HG02870 (cell line): ENCODE measurements at regions not wholly inside any gene's neighbourhood (a gene's known extent, or its start where the extent isn't known, plus 50 kb on each side); places are given as distances from the start of the nearest gene placed in this dataset.
"Not testable (repeated sequence)": the region's sequence is repeated elsewhere in the genome, so short reads cannot be mapped to it uniquely, and the experiment has no call there.

Experiments used
- ATAC-seq: cut with Tn5 transposase; IDR thresholded peaks from one replicate; pipeline ENCODE4 v1.9.1; 2021; ENCODE audit warnings: mild to moderate bottlenecking, moderate library complexity; ENCODE audit not compliant: unreplicated experiment

DNA sequence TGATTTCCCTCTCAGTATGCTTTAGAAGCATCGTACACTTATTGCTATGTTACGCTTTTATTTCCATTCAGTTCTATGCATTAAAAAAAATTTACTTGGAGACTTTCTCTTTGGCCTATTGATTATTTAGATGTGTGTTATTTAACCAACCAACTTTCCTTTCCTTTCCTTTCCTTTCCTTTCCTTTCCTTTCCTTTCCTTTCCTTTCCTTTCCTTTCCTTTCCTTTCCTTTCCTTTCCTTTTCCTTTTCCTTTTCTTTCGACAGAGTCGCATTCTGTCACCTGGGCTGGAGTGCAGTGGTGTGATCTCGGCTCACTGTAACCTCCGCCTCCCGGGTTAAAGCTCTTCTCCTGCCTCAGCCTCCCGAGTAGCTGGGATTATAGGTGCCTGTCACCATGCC, 502.7 kb upstream of the LARGE1 start:
- ATAC-seq = not testable (repeated sequence)

DNA sequence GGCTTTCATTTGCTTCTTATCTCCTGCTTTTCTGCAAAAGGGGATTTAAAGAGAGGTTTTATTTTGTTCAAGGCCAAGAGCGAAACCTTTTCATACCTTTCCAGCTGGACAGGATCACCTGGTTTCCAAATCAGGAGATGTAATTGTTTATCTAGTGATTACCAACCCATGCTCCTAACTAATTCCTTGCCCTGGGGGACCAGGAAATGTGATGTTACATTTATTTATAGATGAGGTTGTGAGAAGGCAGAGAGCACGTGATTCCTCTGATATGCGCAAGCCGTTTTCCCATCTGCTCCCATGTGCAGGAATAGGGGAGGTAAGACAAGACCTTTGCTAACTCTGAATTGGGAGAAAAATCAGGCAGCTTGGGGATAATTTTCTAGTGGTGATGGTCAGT, 507.2 kb upstream of the LARGE1 start:
- no peak for ATAC-seq

DNA sequence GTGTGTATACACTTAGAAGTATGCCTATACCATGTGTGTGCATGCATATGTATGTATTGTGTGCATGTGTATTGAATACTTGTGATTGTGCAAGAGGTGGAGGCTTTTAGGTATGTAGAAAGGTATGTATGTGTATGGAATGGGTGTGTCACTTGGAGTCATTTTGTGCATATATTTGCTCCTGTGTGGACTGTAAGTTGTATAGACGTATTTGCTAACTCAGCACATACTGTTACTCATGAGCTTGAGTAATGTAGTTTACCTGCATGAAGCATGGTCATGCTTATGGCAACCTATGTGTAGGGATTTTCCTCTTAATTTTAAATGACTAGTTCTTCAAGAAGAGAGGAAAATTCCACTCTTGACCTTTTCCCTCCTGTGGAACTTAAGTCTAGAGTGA, 507.6 kb upstream of the LARGE1 start:
- no peak for ATAC-seq

DNA sequence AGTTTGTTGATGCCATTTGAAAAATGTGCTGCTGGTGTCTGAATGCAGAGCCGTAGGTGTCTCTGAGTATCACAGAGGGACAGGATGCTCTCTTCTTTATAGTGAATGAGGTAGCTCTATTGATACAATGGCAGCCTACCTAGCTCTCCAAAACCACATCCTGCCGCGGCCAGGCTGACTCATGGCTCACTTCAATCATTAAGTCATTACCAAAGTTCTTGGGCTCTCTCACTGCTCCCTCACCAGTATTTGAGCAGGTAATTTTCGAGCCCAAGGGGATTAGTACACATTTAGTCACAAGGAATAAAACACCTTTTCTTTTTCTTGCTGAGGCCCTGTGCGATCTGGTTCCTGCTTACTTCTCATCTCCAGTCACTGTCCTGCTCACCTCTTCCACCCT, 509.0 kb upstream of the LARGE1 start:
- no peak for ATAC-seq

DNA sequence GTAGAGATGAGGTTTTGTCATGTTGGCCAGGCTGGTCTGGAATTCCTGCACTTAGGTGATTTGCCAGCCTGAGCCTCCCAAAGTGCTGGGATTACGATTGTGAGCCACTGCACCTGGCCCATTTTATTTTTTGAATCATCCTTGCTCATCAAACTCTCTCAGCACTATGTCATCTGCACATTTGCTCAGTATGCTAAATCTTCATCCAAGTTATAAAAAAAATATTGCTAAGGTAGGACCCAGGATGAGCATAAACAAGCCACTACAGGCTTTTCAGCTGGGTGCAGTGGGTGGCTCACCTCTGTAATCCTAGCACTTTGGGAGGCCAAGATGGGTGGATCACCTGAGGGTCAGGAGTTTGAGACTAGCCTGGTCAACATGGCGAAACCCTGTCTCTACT, 510.1 kb upstream of the LARGE1 start:
- ATAC-seq = no peak

DNA sequence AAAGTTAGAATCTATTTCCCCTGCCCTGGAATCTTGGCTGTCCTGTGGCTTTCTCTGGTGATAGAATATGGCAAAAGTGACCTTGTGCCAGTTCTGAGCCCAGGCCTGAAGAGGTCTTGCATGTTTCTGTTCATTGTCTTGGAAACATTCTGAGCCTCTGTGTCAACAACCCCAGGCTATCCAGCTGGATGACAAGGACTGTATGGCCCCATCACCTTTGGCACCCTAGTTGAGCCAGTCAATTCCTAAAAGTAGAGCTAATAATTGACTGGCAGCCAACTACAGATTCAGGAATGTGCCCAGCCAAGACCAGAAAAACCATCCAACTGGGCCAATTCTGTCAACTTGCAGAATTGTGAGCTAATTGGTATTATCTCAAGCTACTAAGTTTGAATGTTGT, 514.1 kb upstream of the LARGE1 start:
- ATAC-seq = no peak

DNA sequence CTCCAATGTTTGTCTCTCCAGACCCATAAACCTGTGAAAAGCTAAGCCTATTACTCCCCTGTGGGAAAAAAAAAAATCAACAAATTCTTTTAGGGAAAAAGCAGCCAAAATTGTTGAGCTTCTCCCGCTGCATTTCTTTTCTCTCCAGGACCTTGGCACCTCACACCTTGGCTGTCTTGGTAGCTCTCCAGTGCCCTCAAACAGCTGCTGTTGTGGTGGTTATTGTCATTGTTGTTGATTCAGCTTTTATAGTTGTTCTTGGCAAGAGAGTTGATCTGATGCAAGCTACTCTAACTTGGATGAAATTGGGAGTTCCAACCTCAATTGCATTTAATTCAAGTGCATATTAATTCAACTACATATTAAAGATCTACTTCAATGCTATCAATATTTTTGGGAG, 516.9 kb upstream of the LARGE1 start:
- no peak for ATAC-seq

DNA sequence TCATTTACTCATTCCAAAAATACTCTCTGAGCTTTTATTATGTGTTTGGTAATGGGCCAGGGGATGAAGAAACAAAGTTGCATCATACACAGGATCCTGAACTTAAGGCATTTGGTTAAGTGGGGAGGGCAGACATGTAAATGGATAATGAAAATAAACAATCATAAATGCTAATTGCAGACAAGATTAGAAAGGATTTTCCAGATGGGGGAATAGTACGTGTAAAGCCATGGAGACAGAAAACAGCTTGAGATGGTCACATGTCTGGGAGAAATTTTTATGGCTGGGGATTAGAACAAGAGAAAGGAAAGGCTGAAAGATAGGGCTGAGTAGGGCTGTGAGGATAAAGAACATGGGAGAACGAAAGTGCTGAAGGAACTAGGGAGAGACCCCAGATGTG, 534.3 kb upstream of the LARGE1 start:
- no peak for ATAC-seq

DNA sequence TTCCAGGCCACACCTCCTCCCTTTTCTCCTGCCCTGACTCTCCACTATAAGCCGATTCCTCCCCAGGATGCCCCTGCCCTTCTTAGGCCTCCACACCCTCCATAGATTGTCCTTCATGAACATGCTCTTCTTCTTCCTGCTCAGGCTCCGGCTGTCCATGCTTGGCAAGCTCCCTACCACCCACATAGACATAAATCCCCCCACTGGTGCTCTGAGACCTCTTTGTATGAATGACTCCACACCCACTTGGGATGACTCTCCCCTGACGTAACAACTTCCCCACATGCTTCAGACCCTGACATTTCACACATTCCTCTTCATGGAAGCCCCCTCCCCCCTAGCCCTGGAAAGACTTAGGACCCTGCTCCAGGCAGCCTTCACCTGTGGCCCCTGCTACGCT, 542.5 kb upstream of the LARGE1 start:
- no peak for ATAC-seq

DNA sequence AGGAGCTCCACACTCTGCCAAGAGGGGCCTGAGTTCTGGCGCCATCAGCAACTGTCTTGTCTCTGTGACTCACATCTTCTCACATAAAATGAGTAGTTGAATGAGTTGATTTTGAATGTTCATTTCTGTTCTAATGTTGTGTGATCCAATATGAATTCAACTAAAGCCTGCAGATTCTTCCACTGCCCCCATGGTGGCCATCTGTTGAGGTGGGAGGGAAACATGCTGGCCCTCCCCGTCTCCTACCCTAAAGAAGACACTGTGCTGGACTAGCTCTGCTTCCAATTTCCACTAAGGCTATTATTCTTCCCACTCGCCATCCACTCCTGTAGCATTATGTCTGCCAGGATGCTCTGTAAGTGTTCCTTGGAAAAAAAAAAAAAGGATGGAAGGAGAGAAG, 555.6 kb upstream of the LARGE1 start:
- no peak for ATAC-seq

DNA sequence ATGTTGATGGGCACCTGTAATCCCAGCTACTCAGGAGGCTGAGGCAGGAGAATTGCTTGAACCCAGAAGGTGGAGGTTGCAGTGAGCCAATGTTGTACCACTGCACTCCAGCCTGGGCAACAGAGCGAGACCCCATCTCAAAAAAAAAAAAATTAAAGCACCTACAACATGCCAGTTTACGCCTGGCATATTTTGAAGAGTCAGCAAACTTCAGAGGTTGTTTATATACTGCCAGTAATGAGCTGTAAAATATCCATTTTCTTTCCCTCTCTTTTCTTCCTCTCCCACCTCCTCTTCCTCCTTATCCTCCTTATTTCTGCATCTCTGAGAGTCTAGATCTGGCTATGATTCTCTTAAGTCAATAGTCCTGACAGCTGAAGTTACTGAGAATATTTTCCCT, 556.5 kb upstream of the LARGE1 start:
- ATAC-seq = no peak

DNA sequence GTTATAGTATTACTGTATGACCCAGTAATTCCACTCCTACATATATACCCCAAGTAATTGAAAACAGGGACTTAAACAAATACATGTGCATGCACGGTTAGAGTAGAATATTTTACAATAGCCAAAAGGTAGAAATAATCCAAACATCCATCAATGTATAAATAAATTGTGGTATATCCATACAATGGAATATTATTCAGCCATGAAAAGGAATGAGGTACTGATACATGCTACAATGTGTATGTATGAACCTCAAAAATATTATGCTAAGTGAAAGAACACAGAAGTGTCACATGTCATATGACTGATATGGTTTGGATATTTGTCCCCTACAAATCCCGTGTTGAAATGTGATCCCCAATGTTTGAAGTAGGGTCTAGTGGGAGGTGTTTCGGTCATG, 560.8 kb upstream of the LARGE1 start:
- no peak for ATAC-seq

DNA sequence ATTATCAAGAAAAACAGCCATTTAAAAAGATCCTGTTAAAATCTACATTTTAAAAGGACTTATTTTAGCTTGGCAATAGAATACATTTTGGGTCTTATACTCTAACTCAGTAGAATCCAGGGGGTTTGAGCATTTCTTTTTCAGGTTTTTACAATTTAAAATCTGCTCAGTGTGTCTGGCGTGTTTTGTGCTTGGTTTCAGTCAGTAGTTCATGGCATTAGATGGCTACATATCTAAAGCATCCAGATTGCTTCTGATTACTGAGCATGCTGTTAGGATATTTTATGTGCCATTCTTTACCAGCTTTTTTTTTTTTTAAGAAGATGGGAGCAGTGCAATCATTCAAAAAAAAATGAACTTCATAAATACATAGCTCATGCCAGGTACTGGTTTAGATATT, 566.1 kb upstream of the LARGE1 start:
- ATAC-seq = no peak

DNA sequence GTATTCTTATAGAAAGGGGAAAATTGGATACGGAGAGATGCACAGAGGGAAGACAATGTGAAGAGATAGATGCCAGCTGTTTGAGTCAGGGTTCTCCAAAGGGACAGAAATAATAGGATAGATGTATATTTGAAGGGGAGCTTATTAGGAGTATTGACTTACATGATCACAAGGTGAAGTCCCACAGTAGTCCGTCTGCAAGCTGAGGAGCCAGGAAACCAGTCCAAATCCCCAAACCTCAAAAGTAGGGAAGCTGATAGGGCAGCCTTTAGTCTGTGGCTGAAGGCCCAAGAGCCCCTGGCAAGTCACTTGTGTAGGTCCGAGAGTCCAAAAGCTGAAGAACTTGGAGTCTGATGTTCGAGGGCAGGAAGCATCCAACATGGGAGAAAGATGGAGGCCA, 569.6 kb upstream of the LARGE1 start:
- ATAC-seq = no peak

DNA sequence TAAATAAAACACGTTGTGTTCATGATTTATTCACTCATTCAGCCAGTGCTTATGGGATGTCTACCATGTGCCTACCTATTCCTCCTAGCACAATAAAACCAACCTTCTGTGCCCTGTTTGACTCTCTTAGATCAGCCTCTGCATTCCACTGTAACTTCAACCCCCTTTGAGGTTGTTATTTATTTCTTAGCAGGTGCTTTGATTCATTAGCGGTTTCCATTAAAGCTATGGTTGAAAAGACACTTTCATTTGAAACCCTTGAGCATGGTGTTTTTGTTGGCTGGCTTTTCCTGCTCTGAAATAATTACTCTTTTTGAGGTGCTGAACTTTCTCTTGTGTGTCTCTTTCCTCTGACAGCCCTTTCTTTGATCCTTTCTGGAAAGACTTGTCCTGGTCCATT, 570.6 kb upstream of the LARGE1 start:
- no peak for ATAC-seq

DNA sequence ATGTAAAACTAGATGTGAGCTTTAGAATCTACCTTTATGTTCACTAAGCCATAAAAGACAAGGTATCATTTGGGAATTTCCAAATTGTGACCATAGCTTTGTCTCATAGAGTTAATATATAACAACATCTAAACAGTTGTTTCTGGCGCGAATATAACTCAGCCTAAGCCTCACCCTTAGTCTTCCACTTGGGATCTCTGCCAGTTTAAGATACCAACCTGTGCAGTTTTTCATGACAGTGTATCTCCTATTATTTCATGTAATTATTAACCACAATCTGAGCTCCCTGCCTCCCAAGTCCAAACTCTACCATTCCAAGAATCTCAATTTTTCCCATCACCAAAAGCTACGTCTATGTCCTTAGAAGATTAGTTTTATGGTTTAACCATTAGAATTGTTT, 572.5 kb upstream of the ISX start:
- ATAC-seq = no peak

DNA sequence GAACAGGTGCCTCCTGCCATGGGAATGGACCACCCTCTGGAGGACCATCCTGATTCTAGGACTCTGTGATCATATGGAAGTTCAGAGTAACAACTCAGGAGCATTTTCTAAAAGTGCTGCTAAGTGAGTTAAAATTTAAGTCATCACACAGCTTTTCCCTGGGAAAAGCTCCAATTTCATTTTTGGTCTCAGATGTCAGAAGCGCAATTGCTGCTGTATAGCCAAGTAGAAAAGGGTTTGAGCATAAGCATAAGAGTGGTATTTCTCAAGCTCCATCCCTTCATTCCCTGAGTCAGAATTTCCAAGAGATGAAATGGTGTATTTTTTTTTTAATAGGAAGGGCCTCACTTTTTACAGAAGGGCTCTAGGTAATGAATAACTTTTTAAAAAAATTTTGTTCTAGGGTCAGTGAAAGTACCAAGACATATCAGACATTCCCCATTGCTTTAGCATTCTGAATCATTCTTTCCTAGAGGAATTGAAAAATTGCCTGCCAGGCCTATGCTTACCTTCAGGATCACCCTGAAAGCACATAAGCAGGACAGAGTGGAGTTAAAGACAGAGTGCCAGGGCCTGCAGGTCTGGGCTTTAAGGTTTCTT, 564.5 kb upstream of the ISX start:
- no peak for ATAC-seq

DNA sequence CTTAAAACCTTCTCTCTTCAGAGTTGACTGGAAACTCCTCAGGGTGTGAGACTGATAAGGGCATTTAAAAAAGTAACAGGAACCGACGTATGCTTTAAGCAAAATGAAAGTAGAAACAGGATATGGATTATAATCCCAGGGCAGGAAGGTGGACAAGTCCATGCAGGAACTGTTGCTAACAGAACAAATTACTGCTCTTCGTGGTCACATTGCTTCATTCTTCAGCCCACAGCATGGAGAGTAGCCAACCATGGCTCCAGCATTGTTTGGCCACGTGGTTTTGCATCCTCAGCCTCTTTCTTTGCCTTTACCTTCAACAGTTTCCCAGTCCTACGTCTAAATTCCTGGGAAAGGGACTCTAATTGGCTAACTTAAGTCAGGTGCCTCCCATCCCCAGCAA, 563.1 kb upstream of the ISX start:
- ATAC-seq = no peak

DNA sequence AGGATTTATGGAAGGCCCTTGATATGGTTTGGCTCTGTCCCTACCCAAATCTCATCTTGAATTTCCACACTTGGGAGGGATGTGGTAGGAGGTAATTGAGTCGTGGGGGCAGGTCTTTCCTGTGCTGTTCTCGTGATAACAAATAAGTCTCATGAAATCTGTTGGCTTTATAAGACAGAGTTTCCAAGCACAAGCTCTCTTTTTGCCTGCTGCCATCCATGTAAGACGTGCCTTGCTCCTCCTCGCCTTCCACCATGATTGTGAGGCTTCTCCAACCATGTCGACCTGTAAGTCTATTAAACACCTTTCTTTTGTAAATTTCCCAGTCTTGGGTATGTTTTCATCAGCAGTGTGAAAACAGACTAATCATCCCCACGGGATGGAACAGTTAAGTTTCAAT, 557.2 kb upstream of the ISX start:
- no peak for ATAC-seq

DNA sequence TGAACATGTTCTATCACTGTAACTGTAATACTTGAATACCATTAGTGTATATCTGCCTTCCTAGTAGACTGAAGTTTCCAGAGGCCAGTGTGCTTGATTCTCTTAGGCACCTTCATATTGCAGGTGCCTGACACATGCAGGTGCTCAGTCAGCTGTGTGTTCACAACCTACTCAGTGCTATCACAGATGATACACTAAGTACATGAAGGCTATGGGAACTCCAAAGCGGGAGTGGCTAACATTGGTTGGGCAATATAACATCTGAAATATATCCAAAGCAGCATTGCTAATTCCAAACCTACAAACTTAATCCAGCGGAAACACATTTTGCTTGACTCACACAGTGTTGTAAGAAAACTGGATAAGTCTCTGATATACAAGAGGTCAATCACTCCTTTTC, 539.3 kb upstream of the ISX start:
- no peak for ATAC-seq

DNA sequence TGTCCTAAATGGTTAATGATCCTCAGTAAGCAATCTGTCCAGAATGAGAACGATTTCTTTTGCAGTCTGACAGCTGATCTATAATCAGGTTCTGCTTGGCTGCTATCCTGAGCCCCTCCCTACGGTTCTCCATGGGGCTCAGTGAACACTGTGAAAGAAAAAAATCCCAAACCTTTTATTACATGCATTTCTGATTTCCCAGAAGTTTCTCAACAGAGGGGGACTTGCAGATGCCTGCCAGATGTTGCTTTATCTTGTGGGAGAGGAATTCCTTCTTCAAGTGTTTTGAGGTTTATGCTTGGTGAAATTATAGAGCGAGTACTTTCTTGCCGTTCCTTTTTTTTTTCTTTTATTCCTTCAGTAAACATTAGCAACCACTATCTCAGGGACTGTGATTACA, 531.9 kb upstream of the ISX start:
- no peak for ATAC-seq

DNA sequence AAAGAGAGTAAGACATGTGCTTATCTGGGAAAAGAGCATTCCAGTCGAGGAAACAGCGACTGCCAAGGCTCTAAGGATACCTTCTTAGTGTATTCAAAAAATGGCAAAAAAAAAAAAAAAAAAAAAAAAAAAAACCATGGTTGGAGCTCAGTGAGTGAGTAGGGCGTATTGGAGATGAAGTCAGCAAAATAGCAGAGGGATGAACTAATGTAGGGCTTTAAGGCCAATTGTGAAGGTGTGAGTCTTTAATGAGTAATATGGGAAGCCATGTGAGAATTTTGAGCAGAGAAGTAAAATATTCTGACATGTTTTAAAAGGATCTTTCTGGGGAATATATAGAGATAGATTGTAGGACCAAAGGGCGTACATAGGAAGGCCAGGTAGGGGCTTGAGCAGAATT, 498.6 kb upstream of the ISX start:
- no peak for ATAC-seq

DNA sequence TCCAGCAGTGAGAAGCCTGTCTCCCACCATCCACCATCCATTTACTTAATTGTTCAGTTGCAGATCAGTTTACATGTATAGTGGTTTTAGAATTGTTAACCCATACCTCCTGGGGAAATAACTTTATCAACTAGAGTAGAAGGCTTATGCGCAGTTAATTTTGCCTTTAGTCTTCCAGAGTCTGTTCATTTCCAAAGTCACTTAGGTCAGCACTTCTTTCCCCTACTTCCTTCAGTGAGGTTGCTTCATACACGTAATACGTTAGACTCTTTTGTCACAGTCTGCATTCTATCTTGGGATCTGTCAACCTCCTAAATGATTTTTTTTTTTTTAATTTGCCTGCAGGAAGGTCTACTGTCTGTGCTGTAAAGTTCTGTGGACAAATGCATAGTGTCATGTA, 495.6 kb upstream of the ISX start:
- no peak for ATAC-seq

DNA sequence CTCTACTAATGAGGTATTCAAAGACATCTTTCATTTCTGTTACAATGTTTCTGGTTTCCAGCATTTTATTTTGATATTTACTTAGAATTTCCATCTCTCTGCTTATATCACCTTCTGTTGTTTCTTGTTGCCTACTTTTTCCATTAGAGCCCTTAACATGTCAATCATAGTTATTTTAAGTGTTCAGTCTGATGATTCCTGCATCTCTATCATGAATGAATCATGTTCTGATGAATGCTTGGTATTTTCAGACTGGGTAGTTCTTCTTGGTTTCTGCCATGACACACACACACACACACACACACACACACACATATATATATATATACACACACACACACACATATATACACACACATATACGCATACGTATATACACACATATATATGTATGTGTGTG, 486.4 kb upstream of the ISX start:
- ATAC-seq = no peak
